ENCODE measurements at regions not wholly inside any gene's neighbourhood (a gene's known extent, or its start where the extent isn't known, plus 50 kb on each side); places are given as distances from the start of the nearest gene placed in this dataset.

DNA sequence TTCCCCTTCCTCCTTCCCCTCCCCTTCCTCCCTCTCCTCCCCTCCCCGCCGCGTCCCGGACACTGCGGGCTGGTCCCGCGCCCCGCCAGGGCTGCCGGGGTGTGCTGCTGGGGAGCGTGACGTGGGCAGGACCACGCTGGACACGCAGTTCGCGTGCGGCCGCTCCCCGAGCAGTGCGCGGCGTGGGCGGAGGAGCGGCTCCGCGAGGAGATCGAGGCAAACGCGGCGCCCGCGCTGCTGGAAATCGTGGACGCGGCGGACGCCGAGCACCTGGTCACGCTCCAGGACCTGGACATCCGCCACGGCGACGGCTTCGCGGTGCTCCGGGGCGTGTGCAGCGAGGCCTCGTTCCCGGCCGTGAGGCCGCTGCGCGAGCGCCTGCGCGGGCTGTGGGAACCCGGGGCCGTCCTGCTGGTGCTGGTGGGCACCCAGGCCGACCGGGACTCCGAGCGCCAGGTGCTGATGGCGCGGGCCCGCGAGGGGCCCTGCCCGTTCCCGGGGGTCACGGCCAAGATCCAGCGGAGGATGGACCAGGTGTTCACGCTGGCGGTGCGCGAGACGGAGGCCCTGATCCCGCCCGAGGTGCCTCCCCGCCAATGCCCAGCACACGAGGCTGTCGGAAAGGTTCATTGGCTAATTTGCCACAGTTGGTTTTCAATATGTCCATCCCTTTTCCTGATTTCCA lies 84.3 kb downstream of the TNFAIP2 start:
- no peak for DNase-seq

DNA sequence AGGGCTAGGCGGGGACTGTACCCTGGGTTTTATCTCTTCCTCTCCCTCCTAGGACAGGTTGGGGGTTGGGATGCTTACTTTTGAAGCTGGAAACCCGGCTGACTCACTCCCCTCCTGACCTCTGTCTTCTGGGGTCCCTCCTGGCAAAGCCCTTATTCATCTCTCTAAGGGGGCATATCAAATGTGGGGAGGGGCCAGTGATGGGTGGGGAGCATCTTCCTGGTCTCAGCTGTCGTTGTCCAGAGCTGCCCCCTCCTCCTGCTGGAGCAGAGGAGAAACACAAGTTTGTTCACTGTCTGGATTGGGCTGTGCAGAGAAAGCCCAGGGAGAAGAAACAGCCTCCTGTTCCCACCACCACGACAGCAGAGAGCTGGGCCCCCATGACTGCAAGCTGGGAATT lies 85.8 kb downstream of the TNFAIP2 start:
- no peak for DNase-seq

GRCh38 chr14:103209506-103209905 lies 86.2 kb downstream of the TNFAIP2 start:
- DNase-seq: no peak

DNA sequence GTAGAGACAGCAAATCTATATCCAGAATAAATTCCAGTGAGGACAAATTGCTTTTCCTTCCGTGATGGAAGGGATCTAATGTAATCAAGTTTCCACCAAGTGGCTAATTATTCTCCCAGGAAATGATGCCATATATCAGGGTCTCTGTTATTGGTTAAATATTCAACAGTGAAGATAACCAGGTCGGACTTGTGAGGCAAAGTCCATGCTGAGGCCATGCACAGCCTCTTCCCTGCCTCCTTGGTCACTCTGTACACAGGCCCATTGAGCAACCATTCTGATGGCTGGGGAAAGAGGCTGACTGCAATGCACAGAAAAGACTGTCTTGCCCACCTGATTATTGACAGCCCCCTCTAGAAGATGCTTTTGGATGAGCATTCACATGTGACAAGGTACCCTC lies 90.1 kb downstream of the TNFAIP2 start:
- no peak for DNase-seq

DNA sequence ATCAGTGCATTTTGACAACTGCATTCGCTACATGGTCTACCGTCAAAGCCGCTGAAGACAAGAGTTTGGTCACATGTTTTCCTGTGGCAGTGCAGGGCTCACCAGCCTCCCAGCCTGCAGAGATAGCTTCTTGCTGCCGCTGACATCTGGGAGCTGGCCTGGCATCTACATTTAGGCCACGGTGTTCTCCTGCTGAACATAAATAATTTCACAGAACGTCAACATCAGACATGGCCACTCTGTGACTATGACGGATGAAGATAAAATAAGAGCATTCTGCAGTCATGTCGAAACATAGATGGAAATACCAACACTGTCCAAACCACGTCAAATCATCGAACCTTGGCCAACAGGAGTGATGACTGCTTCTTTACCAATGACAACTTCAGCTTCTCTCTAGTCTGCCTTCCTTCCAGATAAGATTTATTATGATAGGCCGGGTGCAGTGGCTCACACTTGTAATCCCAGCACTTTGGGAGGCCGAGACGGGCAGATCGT lies 91.2 kb downstream of the TNFAIP2 start:
- no peak for DNase-seq

- DNase-seq: no peak
These were observed 93.1 kb downstream of the TNFAIP2 start for GRCh38 chr14:103216399-103216798.

DNA sequence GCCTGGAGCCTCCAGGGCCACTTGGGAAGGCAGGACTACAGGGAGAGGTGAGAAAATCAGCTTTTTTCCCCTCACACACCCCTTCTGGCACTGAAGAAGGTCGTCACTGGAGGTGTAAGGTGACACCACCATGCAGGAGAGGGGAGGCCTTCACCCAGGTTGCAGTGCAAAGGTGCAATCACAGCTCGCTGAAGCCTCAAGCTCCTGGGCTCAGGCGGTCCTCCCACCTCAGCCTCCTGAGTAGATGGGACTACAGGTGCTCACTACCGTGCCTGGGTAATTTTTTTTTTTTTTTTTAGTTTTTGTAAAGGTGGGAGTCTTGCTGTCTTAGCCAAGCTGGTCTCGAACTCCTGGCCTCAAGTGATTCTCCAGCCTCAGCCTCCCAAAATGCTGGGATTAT lies 93.6 kb downstream of the TNFAIP2 start:
- no peak for DNase-seq

GRCh38 chr14:103217538-103217937 lies 94.3 kb downstream of the TNFAIP2 start:
- no peak for DNase-seq

- no peak for DNase-seq
These were observed 97.1 kb downstream of the TNFAIP2 start for GRCh38 chr14:103220134-103220981.

DNA sequence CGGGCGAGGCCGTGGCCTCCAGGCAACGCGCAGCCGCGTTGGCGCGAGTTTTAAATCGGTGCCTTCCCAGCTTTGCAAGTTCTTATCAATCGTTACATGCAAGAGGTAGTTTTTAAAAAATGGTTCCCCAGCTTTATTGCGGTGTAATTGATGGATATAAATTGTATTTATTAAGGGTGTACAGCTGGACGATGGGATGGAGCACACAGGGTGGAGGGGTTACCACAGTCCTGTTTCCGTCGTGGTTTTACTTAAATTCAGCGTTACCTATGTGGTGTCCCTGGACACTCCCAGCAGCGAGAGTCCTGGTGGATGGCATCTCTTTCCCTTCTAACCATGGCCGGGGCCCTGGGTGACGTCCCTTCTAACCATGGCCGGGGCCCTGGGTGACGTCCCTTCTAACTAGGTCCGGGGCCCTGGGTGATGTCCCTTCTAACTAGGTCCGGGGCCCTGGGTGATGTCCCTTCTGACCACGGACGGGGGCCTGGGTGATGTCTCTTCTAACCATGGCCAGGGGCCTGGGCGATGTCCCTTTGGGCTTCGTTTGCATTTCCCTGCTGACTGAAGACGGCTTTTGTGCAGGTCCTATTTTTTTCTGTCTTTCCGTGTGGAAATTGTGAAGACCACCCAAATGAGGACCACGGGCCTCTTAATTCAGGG lies 97.9 kb downstream of the TNFAIP2 start:
- DNase-seq: no peak

DNA sequence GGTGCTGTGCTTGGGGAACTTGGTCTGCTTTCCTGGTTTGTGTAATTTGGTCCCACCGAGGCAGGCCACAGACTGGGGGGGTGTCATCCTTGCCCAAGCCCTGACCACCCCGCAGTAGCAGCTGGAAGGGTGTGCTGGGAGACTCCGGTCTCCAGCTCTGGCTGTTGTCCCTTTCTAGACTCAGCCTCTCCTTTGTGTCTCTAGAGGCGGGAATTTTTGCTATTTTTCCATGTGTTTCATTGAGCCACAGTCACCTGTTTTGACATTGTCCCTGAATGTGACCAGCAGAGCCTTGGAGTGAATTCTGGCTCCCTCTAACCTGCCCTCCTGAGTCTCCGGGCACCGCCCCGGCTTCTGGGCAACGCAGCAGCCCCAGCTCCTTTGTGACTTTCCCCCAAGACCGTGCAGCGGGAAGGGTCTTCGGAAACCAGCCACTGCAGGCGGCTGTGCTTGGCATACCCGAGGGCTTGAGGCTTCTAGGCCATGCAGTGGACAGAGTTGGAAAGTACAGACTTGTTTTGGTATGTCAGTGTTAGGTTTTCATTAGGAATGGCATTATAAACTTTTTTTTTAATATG lies 98.6 kb downstream of the TNFAIP2 start:
- no peak for DNase-seq

GRCh38 chr14:103223818-103224352 lies 100.6 kb downstream of the TNFAIP2 start:
- DNase-seq: no peak

DNA sequence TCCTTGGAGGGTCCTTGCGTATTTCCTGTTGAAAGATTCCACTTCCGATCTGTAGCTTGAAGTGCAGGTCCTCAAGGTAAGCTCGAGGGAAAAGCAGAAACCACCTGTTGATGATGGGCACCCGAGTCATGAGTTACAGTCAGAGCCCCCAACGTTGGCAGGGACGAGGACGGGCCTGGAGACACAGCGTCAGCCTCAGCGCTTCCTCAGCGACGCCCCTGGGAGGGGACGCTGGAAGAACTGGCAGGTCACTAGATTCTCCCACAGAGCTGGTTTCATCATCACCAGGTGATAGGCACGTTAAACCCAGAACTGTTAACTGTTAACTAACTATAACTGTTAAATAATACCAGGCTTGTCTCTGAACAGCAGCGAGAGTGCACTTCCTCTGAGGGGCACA lies 101.8 kb downstream of the TNFAIP2 start:
- no peak for DNase-seq

DNA sequence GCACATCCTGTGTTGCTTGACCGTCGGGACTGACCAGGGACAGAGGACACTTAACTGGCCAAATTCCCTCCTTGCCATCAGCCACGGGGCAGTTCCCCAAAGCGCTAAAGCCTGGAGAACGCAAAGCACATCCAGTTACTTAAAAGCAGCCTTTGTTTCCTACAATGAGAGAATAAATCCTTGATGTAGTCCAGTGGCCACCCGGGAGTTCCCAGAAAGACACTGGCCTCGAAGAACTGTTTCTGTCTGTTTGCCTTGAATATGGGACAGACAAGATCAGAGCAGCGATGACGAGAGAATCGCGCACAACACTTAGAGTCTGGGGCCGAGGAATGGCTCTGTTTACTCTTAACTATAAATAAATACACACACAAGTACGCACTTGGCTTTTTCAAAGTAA lies 102.2 kb downstream of the TNFAIP2 start:
- DNase-seq: no peak

DNA sequence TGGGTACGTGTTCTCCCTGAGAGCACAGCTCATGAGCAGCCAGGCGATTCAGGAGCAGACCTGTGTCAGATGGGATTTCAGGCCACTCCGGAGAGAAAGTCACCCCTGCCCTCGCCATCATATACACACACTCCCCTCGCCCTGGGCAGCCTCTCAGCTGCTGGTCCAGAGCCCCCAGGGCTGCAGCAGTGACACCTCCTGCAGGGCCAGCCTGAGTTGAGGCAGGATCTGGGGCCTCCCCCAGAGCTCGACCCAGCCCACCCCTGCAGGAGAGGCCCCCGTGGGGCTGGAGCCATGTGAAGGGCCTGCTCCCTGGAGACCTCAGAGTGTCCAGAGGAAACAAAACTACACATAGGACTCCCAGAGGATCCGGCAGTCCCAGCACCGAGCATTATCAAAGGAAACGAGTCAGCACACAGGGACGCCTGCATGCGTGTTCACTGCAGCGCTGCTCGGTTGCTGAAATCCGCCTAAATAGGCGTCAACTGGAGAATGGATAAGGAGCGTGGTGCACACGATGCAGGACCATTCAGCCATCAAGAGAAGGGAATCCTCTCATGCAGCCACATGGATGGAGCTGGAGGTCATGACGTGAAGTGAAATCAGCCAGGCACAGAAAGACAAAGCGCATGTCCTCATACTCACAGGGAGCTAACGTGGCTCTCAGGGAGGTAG lies 104.0 kb downstream of the TNFAIP2 start:
- no peak for DNase-seq

DNA sequence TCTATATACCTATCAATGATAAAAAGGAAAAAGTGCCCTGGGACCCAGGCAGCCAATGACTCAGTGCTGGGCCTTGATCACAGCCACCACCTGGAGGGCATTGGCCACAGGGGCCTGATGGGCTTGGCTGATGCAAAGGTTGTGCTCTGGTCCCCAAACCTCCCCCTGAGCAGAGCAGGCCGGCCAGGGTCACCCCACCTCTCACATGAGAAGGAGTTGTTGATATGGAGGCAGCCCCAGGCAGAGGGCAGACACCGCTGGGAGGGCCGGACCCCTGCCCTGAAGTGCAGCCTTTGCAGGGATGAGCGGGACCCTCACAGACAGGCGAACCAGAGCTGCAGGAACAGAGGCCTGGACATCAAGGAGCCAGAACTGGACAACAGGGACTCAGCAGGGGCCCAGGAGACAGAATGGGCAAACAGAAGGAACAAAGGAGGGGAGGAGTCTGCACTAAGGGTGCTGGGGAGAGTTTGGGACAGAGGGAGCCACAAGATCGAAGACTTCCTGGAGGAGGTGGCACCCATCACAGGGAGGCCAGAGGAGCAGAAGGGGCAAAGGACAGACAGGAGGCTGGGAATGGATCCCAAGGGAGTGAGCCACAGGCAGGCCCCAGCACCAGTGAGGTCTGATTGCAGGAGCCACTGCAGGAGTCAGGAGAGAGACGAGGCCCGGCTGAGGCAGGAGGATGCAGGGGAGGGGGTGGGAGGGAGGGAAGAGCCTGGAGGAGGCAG lies 105.0 kb downstream of the TNFAIP2 start:
- no peak for DNase-seq

GRCh38 chr14:103228866-103229265 lies 105.2 kb upstream of the EIF5 start:
- DNase-seq: no peak

DNA sequence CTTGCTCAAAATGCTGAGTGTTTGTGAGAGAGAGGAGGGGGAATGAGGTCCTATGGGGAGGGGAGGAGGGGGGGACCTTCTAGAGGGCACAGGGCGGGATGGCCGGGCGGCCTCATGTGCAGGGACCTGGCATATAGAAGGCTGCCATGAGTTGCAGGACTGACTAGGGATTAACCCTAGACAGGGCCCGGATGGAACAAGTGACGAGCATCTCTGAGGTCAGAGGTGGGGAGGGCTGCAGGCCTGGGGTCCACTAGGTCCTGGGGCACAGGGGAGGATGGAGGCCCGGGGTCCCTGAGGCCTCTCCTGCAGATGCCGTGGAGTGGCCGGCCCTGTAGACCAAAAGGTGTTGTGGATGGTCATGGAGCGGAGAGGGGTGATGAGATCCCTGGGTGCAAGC lies 104.0 kb upstream of the EIF5 start:
- no peak for DNase-seq

DNA sequence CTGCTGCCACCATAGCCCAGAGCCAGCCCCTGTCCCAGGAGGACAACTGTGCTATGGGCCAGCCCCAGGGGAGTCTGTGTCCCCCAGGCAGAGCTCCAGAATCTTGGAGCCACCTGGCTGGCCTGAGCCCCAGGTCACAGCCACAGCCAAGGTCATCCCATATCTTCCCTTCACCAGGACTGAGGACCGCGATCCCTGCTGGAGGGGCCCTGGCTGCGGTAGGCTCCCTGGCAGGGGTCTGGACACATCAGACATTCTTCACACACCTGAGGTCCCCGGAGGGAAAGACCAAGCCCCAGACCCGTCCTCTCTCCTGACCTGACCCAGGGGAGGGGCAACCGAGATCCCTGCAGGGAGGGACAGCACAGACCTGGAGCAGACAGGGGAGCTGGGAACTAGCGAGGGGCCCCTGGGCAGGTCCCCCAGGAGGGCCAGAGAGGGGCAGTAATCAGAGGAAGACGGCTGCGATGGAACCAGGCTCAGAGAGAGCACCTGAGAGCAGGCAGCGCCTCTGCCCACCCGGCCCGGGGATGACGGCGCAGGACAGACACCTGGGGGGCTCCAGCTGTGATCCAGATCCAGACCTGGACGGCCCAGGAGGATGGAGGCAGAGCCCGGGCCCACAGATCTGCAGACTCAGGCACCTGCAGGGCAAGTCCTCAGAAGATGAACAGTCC lies 103.2 kb upstream of the EIF5 start:
- DNase-seq: no peak

GRCh38 chr14:103231376-103232019 lies 102.5 kb upstream of the EIF5 start:
- no peak for DNase-seq

All from NCI-H446 treated with DMSO at 0.1 percent for 48 hours (cell line).